ENCODE measurements at regions not wholly inside any gene's neighbourhood (a gene's known extent, or its start where the extent isn't known, plus 50 kb on each side); places are given as distances from the start of the nearest gene placed in this dataset.

DNA sequence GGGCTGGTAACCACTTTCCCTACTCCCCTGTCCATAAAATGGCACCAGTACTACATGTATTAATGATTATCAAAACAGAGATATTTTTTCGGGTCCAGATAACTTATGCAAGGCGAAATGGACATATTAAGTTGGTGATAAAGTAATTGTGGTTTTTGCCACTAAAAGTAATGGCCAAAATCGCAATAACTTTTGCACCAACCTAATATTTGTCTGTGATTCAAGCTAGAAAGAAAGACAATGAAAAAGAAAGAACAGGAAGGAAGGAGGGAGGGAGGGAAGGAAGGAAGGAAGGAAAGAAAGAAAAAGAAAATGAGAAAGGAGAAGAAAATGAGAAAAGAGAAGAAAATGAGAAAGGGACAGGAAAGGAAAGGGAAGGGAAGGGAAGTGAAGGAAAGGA lies 922.9 kb downstream of the TBC1D32 start (continued):
- TF ChIP-seq, protein P1, sequence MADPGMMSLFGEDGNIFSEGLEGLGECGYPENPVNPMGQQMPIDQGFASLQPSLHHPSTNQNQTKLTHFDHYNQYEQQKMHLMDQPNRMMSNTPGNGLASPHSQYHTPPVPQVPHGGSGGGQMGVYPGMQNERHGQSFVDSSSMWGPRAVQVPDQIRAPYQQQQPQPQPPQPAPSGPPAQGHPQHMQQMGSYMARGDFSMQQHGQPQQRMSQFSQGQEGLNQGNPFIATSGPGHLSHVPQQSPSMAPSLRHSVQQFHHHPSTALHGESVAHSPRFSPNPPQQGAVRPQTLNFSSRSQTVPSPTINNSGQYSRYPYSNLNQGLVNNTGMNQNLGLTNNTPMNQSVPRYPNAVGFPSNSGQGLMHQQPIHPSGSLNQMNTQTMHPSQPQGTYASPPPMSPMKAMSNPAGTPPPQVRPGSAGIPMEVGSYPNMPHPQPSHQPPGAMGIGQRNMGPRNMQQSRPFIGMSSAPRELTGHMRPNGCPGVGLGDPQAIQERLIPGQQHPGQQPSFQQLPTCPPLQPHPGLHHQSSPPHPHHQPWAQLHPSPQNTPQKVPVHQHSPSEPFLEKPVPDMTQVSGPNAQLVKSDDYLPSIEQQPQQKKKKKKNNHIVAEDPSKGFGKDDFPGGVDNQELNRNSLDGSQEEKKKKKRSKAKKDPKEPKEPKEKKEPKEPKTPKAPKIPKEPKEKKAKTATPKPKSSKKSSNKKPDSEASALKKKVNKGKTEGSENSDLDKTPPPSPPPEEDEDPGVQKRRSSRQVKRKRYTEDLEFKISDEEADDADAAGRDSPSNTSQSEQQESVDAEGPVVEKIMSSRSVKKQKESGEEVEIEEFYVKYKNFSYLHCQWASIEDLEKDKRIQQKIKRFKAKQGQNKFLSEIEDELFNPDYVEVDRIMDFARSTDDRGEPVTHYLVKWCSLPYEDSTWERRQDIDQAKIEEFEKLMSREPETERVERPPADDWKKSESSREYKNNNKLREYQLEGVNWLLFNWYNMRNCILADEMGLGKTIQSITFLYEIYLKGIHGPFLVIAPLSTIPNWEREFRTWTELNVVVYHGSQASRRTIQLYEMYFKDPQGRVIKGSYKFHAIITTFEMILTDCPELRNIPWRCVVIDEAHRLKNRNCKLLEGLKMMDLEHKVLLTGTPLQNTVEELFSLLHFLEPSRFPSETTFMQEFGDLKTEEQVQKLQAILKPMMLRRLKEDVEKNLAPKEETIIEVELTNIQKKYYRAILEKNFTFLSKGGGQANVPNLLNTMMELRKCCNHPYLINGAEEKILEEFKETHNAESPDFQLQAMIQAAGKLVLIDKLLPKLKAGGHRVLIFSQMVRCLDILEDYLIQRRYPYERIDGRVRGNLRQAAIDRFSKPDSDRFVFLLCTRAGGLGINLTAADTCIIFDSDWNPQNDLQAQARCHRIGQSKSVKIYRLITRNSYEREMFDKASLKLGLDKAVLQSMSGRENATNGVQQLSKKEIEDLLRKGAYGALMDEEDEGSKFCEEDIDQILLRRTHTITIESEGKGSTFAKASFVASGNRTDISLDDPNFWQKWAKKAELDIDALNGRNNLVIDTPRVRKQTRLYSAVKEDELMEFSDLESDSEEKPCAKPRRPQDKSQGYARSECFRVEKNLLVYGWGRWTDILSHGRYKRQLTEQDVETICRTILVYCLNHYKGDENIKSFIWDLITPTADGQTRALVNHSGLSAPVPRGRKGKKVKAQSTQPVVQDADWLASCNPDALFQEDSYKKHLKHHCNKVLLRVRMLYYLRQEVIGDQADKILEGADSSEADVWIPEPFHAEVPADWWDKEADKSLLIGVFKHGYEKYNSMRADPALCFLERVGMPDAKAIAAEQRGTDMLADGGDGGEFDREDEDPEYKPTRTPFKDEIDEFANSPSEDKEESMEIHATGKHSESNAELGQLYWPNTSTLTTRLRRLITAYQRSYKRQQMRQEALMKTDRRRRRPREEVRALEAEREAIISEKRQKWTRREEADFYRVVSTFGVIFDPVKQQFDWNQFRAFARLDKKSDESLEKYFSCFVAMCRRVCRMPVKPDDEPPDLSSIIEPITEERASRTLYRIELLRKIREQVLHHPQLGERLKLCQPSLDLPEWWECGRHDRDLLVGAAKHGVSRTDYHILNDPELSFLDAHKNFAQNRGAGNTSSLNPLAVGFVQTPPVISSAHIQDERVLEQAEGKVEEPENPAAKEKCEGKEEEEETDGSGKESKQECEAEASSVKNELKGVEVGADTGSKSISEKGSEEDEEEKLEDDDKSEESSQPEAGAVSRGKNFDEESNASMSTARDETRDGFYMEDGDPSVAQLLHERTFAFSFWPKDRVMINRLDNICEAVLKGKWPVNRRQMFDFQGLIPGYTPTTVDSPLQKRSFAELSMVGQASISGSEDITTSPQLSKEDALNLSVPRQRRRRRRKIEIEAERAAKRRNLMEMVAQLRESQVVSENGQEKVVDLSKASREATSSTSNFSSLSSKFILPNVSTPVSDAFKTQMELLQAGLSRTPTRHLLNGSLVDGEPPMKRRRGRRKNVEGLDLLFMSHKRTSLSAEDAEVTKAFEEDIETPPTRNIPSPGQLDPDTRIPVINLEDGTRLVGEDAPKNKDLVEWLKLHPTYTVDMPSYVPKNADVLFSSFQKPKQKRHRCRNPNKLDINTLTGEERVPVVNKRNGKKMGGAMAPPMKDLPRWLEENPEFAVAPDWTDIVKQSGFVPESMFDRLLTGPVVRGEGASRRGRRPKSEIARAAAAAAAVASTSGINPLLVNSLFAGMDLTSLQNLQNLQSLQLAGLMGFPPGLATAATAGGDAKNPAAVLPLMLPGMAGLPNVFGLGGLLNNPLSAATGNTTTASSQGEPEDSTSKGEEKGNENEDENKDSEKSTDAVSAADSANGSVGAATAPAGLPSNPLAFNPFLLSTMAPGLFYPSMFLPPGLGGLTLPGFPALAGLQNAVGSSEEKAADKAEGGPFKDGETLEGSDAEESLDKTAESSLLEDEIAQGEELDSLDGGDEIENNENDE (IDR thresholded peaks at IDR 0.05; ENCODE audit: insufficient replicate concordance, low read length) = no peak
- TF ChIP-seq, protein P2, sequence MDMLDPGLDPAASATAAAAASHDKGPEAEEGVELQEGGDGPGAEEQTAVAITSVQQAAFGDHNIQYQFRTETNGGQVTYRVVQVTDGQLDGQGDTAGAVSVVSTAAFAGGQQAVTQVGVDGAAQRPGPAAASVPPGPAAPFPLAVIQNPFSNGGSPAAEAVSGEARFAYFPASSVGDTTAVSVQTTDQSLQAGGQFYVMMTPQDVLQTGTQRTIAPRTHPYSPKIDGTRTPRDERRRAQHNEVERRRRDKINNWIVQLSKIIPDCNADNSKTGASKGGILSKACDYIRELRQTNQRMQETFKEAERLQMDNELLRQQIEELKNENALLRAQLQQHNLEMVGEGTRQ (IDR thresholded peaks at IDR 0.05; ENCODE audit: low read length) = no peak
- TF ChIP-seq CBX8 (IDR thresholded peaks at IDR 0.05; ENCODE audit: borderline replicate concordance, low read depth, low read length) (no peak), RXRA (IDR thresholded peaks at IDR 0.05; ENCODE audit: insufficient read depth, low read depth, low read length) (no peak), TEAD4 (IDR thresholded peaks at IDR 0.05; ENCODE audit: low read depth, low read length) (no peak), TAF7 (optimal IDR thresholded peaks at IDR 0.05; ENCODE audit: borderline replicate concordance, low read depth, low read length) (no peak), PHF8 (conservative IDR thresholded peaks at IDR 0.05; ENCODE audit: low read depth, low read length) (no peak), JUND (IDR thresholded peaks at IDR 0.05; ENCODE audit: low read length) (no peak), CTBP2 (IDR thresholded peaks at IDR 0.05; ENCODE audit: borderline replicate concordance, insufficient read depth, insufficient read length, low read length) (no peak)
- TF ChIP-seq, protein P3, sequence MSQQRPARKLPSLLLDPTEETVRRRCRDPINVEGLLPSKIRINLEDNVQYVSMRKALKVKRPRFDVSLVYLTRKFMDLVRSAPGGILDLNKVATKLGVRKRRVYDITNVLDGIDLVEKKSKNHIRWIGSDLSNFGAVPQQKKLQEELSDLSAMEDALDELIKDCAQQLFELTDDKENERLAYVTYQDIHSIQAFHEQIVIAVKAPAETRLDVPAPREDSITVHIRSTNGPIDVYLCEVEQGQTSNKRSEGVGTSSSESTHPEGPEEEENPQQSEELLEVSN (IDR thresholded peaks at IDR 0.05) = no peak
